ENCODE measurements at regions not wholly inside any gene's neighbourhood (a gene's known extent, or its start where the extent isn't known, plus 50 kb on each side); places are given as distances from the start of the nearest gene placed in this dataset.

- DNase-seq, result no peak
- Histone ChIP-seq H3K9me2 (ENCODE audit: insufficient read depth) (no peaks in the 10 kb centered on the region), H3K9me3 (ENCODE audit: insufficient read depth, low read depth) (no peaks in the 10 kb centered on the region), H3K27me3 (ENCODE audit: insufficient read depth, low read depth) (0 out of 2 replicates have a peak, but pooled peaks cover 3% of the 10 kb centered on the region), H3K4me3 (no peak overlapping the region), H3K4me2 (no peak overlapping the region), H3F3A (ENCODE audit: insufficient read depth, low read depth) (no peaks in the 10 kb centered on the region), H3K27ac (no peak overlapping the region), H3K36me3 (ENCODE audit: low read depth) (no peaks in the 10 kb centered on the region), H3K4me1 (replicated peaks; ENCODE audit: insufficient read depth) (no peaks in the 10 kb centered on the region), H2AFZ (no peak overlapping the region), H3K79me2 (ENCODE audit: low read depth) (no peaks in the 10 kb centered on the region), H4K20me1 (ENCODE audit: insufficient read depth) (no peaks in the 10 kb centered on the region)
- POLR2A ChIA-PET (ENCODE audit: unreplicated experiment), result no interaction called here
- intact Hi-C loops (cut with micrococcal nuclease; ENCODE audit: unreplicated experiment), result no loop called here
- BruUV-seq (replicated peaks), result no TSS peak
- no peak for TF ChIP-seq EZH2 (IDR thresholded peaks at IDR 0.05; ENCODE audit: low read depth)
- no peak for TF ChIP-seq CTCF (conservative IDR thresholded peaks at IDR 0.05)
- CTCF ChIA-PET, result no interaction called here
Observed at GRCh38 chr12:128079446-128079845, 187.5 kb upstream of the TMEM132C start.

- Histone ChIP-seq H3K27ac (no peak overlapping the region), H3K27me3 (ENCODE audit: insufficient read depth, low read depth) (no peaks in the 10 kb centered on the region), H3K4me2 (no peak overlapping the region), H3F3A (ENCODE audit: insufficient read depth, low read depth) (no peaks in the 10 kb centered on the region), H3K9me3 (ENCODE audit: insufficient read depth, low read depth) (no peaks in the 10 kb centered on the region), H3K4me3 (no peak overlapping the region), H3K79me2 (ENCODE audit: low read depth) (no peaks in the 10 kb centered on the region), H3K9me2 (ENCODE audit: insufficient read depth) (no peaks in the 10 kb centered on the region), H3K36me3 (ENCODE audit: low read depth) (no peaks in the 10 kb centered on the region), H4K20me1 (ENCODE audit: insufficient read depth) (no peaks in the 10 kb centered on the region), H3K4me1 (replicated peaks; ENCODE audit: insufficient read depth) (no peaks in the 10 kb centered on the region), H2AFZ (no peak overlapping the region)
- TF ChIP-seq CTCF (conservative IDR thresholded peaks at IDR 0.05), result no peak
- TF ChIP-seq EZH2 (IDR thresholded peaks at IDR 0.05; ENCODE audit: low read depth), result no peak
- DNase-seq, result no peak
- intact Hi-C loops (cut with micrococcal nuclease; ENCODE audit: unreplicated experiment), result no loop called here
- ChIA-PET POLR2A (ENCODE audit: unreplicated experiment) (no interaction called here), CTCF (no interaction called here)
- BruUV-seq (replicated peaks), result no TSS peak
Observed at GRCh38 chr12:128083132-128083729, 183.7 kb upstream of the TMEM132C start.

- intact Hi-C loops (cut with micrococcal nuclease; ENCODE audit: unreplicated experiment), result no loop called here
- ChIA-PET POLR2A (ENCODE audit: unreplicated experiment) (no interaction called here), CTCF (no interaction called here)
- H3K27ac ChIP-seq, result no peak overlapping the region
- no peak for TF ChIP-seq EZH2 (IDR thresholded peaks at IDR 0.05; ENCODE audit: low read depth)
- TF ChIP-seq CTCF (conservative IDR thresholded peaks at IDR 0.05), result no peak
- no peaks in the 10 kb centered on the region for H4K20me1 ChIP-seq (ENCODE audit: insufficient read depth)
- no peak overlapping the region for H2AFZ ChIP-seq
- BruUV-seq (replicated peaks), result no TSS peak
- H3K79me2 ChIP-seq (ENCODE audit: low read depth), result no peaks in the 10 kb centered on the region
- no peak overlapping the region for H3K4me3 ChIP-seq
- H3K36me3 ChIP-seq (ENCODE audit: low read depth), result no peaks in the 10 kb centered on the region
- H3K4me1 ChIP-seq (replicated peaks; ENCODE audit: insufficient read depth), result no peaks in the 10 kb centered on the region
- H3K9me3 ChIP-seq (ENCODE audit: insufficient read depth, low read depth), result no peaks in the 10 kb centered on the region
- peaks cover 13% of the 10 kb centered on the region for H3K27me3 ChIP-seq (ENCODE audit: insufficient read depth, low read depth)
- no peaks in the 10 kb centered on the region for H3F3A ChIP-seq (ENCODE audit: insufficient read depth, low read depth)
- H3K9me2 ChIP-seq (ENCODE audit: insufficient read depth), result no peaks in the 10 kb centered on the region
- DNase-seq, result no peak
- H3K4me2 ChIP-seq, result no peak overlapping the region
Observed at GRCh38 chr12:128088926-128089325, 178.0 kb upstream of the TMEM132C start.
